ENCODE measurements at regions not wholly inside any gene's neighbourhood (a gene's known extent, or its start where the extent isn't known, plus 50 kb on each side); places are given as distances from the start of the nearest gene placed in this dataset.
"Not testable (repeated sequence)": the region's sequence is repeated elsewhere in the genome, so short reads cannot be mapped to it uniquely, and the experiment has no call there.

GRCh38 chr5:25515525-25515924 lies 870.7 kb upstream of the CDH10 start:
- TF ChIP-seq CTCF (IDR thresholded peaks at IDR 0.05; ENCODE audit: unreplicated experiment): no peak
- Mint-ChIP-seq H3K4me3 (ENCODE audit: unreplicated experiment) (no peak overlapping the region), H3K27ac (ENCODE audit: unreplicated experiment) (no peak overlapping the region), H3K9me3 (ENCODE audit: unreplicated experiment) (no peaks in the 10 kb centered on the region), H3K36me3 (ENCODE audit: low read depth, unreplicated experiment) (no peaks in the 10 kb centered on the region), H3K27me3 (ENCODE audit: unreplicated experiment) (no peaks in the 10 kb centered on the region), H3K4me1 (ENCODE audit: unreplicated experiment) (no peaks in the 10 kb centered on the region)
- DNase-seq (ENCODE audit: low spot score): no peak

GRCh38 chr5:25510692-25511091 lies 865.9 kb upstream of the CDH10 start:
- H3K27ac Mint-ChIP-seq (ENCODE audit: unreplicated experiment): peak overlapping the region; percentile 48
- H3K4me1 Mint-ChIP-seq (ENCODE audit: unreplicated experiment); H3K36me3 Mint-ChIP-seq (ENCODE audit: low read depth, unreplicated experiment): not testable (repeated sequence)

GRCh38 chr5:25508011-25508410 lies 863.2 kb upstream of the CDH10 start:
- H3K27ac Mint-ChIP-seq (ENCODE audit: unreplicated experiment); H3K4me1 Mint-ChIP-seq (ENCODE audit: unreplicated experiment): not testable (repeated sequence)

More at GRCh38 chr5:25510692-25511091, 865.9 kb upstream of the CDH10 start:
- not testable (repeated sequence) for H3K9me3 Mint-ChIP-seq (ENCODE audit: unreplicated experiment); H3K4me3 Mint-ChIP-seq (ENCODE audit: unreplicated experiment); H3K27me3 Mint-ChIP-seq (ENCODE audit: unreplicated experiment); DNase-seq (ENCODE audit: low spot score)

GRCh38 chr5:25500635-25501034 lies 855.9 kb upstream of the CDH10 start:
- Mint-ChIP-seq H3K27ac (ENCODE audit: unreplicated experiment) (no peak overlapping the region), H3K9me3 (ENCODE audit: unreplicated experiment) (no peaks in the 10 kb centered on the region), H3K27me3 (ENCODE audit: unreplicated experiment) (no peaks in the 10 kb centered on the region), H3K4me1 (ENCODE audit: unreplicated experiment) (no peaks in the 10 kb centered on the region), H3K4me3 (ENCODE audit: unreplicated experiment) (no peak overlapping the region), H3K36me3 (ENCODE audit: low read depth, unreplicated experiment) (no peaks in the 10 kb centered on the region)
- TF ChIP-seq CTCF (IDR thresholded peaks at IDR 0.05; ENCODE audit: unreplicated experiment): no peak
- no peak for DNase-seq (ENCODE audit: low spot score)

More at GRCh38 chr5:25508011-25508410, 863.2 kb upstream of the CDH10 start:
- not testable (repeated sequence) for DNase-seq (ENCODE audit: low spot score); H3K4me3 Mint-ChIP-seq (ENCODE audit: unreplicated experiment); H3K9me3 Mint-ChIP-seq (ENCODE audit: unreplicated experiment); H3K36me3 Mint-ChIP-seq (ENCODE audit: low read depth, unreplicated experiment); H3K27me3 Mint-ChIP-seq (ENCODE audit: unreplicated experiment)

- Mint-ChIP-seq H3K27me3 (ENCODE audit: unreplicated experiment) (peaks cover 2% of the 10 kb centered on the region), H3K36me3 (ENCODE audit: low read depth, unreplicated experiment) (no peaks in the 10 kb centered on the region), H3K4me1 (ENCODE audit: unreplicated experiment) (peaks cover 12% of the 10 kb centered on the region), H3K9me3 (ENCODE audit: unreplicated experiment) (no peaks in the 10 kb centered on the region), H3K4me3 (ENCODE audit: unreplicated experiment) (no peak overlapping the region), H3K27ac (ENCODE audit: unreplicated experiment) (no peak overlapping the region)
- no peak for DNase-seq (ENCODE audit: low spot score)
- TF ChIP-seq CTCF (IDR thresholded peaks at IDR 0.05; ENCODE audit: unreplicated experiment): no peak
These were observed 845.2 kb upstream of the CDH10 start for GRCh38 chr5:25489834-25490538.

- TF ChIP-seq CTCF (IDR thresholded peaks at IDR 0.05; ENCODE audit: unreplicated experiment): no peak
- H3K27me3 Mint-ChIP-seq (ENCODE audit: unreplicated experiment): peaks cover 2% of the 10 kb centered on the region
- no peak for DNase-seq (ENCODE audit: low spot score)
- H3K4me1 Mint-ChIP-seq (ENCODE audit: unreplicated experiment): peaks cover 12% of the 10 kb centered on the region
- no peaks in the 10 kb centered on the region for H3K36me3 Mint-ChIP-seq (ENCODE audit: low read depth, unreplicated experiment)
- H3K9me3 Mint-ChIP-seq (ENCODE audit: unreplicated experiment): no peaks in the 10 kb centered on the region
- H3K4me3 Mint-ChIP-seq (ENCODE audit: unreplicated experiment): no peak overlapping the region
- no peak overlapping the region for H3K27ac Mint-ChIP-seq (ENCODE audit: unreplicated experiment)
These were observed 843.3 kb upstream of the CDH10 start for GRCh38 chr5:25488119-25488518.
